A549 (cell line): ENCODE measurements at regions not wholly inside any gene's neighbourhood (a gene's known extent, or its start where the extent isn't known, plus 50 kb on each side); places are given as distances from the start of the nearest gene placed in this dataset.

Experiments
- ATAC-seq, 2 experiments: fragments of 200-7000 bp in 1 of 2; fragments of >200 bp in 1 of 2; cut with Nextera tagmentation in 1 of 2; cut with Tn5 transposase in 1 of 2; 3 replicates each; pipeline versions ENCODE4 v1.8.0 to v1.9.1; 2018 to 2020; ENCODE audit warnings: mild to moderate bottlenecking in 1 of 2, moderate library complexity in 1 of 2
- CTCF ChIA-PET: fragments of 300-600 bp; sonication (Branson Sonifier 250); formaldehyde crosslinking; extraction: SDS; loops from one replicate; lab custom pipeline; 2021; ENCODE audit warnings: antibody characterized with exemption, inconsistent platforms; lab: Yijun Ruan, JAX
- POLR2A ChIA-PET: fragments of 350-600 bp; formaldehyde crosslinking; extraction: SDS; loops from one replicate; lab custom pipeline; 2021; ENCODE audit warnings: antibody characterized with exemption, inconsistent platforms; lab: Yijun Ruan, JAX
- DNase-seq, 2 experiments: peaks; one replicate each; pipeline versions ENCODE4 v3.0.0 to v3.0.0-alpha.2; 2011 to 2016; ENCODE audit warnings: low read depth in 1 of 2, low spot score in 1 of 2
- FAIRE-seq: peaks from 2 replicates; lab custom pipeline; 2011; peaks lifted over from hg19 to GRCh38; lab: Jason Lieb, UNC
- H3K27ac ChIP-seq, 2 experiments: fragments of >200 bp; sonication (Bioruptor Twin); formaldehyde crosslinking; 3 replicates each; pipeline ENCODE4 v1.5.1; 2016 to 2017
- H3K4me1 ChIP-seq: fragments of >200 bp; sonication (Bioruptor Twin); formaldehyde crosslinking; 3 replicates; pipeline ENCODE4 v1.6.1; 2016
- H3K4me2 ChIP-seq: fragments of >200 bp; sonication (Bioruptor Twin); formaldehyde crosslinking; 3 replicates; pipeline ENCODE4 v1.6.1; 2016
- H3K4me3 ChIP-seq: fragments of >200 bp; sonication (Bioruptor Twin); formaldehyde crosslinking; 3 replicates; pipeline ENCODE4 v1.5.1; 2016
- H3K9me3 ChIP-seq: fragments of >200 bp; sonication (Bioruptor Twin); formaldehyde crosslinking; 3 replicates; pipeline ENCODE4 v1.6.1; 2016
- CBX8 ChIP-seq: fragments of 200-600 bp; sonication (generic); IDR thresholded peaks from 2 replicates; pipeline ENCODE4 v1.6.1; 2016
- EP300 ChIP-seq, 2 experiments: fragments of >200 bp; sonication (Bioruptor Twin); formaldehyde crosslinking; IDR thresholded peaks; 2 replicates in 1 of 2; 3 replicates in 1 of 2; pipeline ENCODE4 v1.6.1; 2016 to 2017
- ESRRA ChIP-seq: fragments of 150-350 bp; IDR thresholded peaks from 2 replicates; pipeline ENCODE4 v1.6.1; 2014; ENCODE audit warnings: mild to moderate bottlenecking, low read length, borderline replicate concordance
- FOSL2 ChIP-seq, 2 experiments: fragments of 450-650 bp in 1 of 2; fragments of >200 bp in 1 of 2; sonication (Bioruptor Twin) in 1 of 2; formaldehyde crosslinking; IDR thresholded peaks; 2 replicates each; pipeline versions ENCODE4 v1.5.0 to v1.6.1; 2016 to 2020; ENCODE audit warnings: mild to moderate bottlenecking in 1 of 2, moderate library complexity in 1 of 2
- GATA3 ChIP-seq: IDR thresholded peaks from 2 replicates; pipeline ENCODE4 v1.6.1; 2012; ENCODE audit warnings: borderline replicate concordance
- HDAC2 ChIP-seq: fragments of 200-600 bp; sonication (generic); IDR thresholded peaks from 2 replicates; pipeline ENCODE4 v1.6.1; 2016
- HOXA7 ChIP-seq: fragments of 250-450 bp; sonication (Bioruptor Pico); IDR thresholded peaks from 2 replicates; pipeline ENCODE4 v1.5.0; 2020; ENCODE audit warnings: mild to moderate bottlenecking, moderate library complexity
- KDM1A ChIP-seq: fragments of 200-600 bp; sonication (generic); IDR thresholded peaks from 2 replicates; pipeline ENCODE4 v1.6.1; 2016; ENCODE audit warnings: low read depth, mild to moderate bottlenecking
- NFE2L2 ChIP-seq: fragments of 150-350 bp; conservative IDR thresholded peaks from 2 replicates; pipeline ENCODE4 v1.6.1; 2014; ENCODE audit warnings: low read length
- SMC3 ChIP-seq: fragments of >200 bp; sonication (Bioruptor Twin); formaldehyde crosslinking; IDR thresholded peaks from 3 replicates; pipeline ENCODE4 v1.6.1; 2018; ENCODE audit warnings: inconsistent platforms
- ZC3H11A ChIP-seq: fragments of 450-650 bp; IDR thresholded peaks from 2 replicates; pipeline ENCODE4 v1.6.1; 2014; ENCODE audit warnings: antibody characterized with exemption, mild to moderate bottlenecking
- ZNF302 ChIP-seq: fragments of 250-450 bp; sonication (Bioruptor Pico); IDR thresholded peaks from 2 replicates; pipeline ENCODE4 v1.9.0; 2021; ENCODE audit warnings: inconsistent platforms, mild to moderate bottlenecking, moderate library complexity
- WGBS: methylation state at CpG from one replicate; pipeline ENCODE4 v1.1.6; 2017; ENCODE audit errors: missing lambda C conversion rate; 5-methylcytosine and 5-hydroxymethylcytosine counted together
- TF ChIP-seq, protein P1 (sequence below): fragments of >200 bp; sonication (Bioruptor Twin); formaldehyde crosslinking; IDR thresholded peaks from 3 replicates; pipeline ENCODE4 v1.6.1; 2016
- TF ChIP-seq, protein P2 (sequence below): fragments of 150-350 bp; IDR thresholded peaks from 2 replicates; pipeline ENCODE4 v1.6.1; 2014; ENCODE audit warnings: low read depth, mild to moderate bottlenecking, low read length
- TF ChIP-seq, protein P3 (sequence below): fragments of >200 bp; sonication (Bioruptor Twin); formaldehyde crosslinking; IDR thresholded peaks from 3 replicates; pipeline ENCODE4 v1.5.1; 2016
- TF ChIP-seq, protein P4 (sequence below): IDR thresholded peaks from 2 replicates; pipeline ENCODE4 v1.6.1; 2012; ENCODE audit warnings: low read depth, borderline replicate concordance
- TF ChIP-seq, protein P5 (sequence below): fragments of 250-450 bp; sonication (Bioruptor Pico); IDR thresholded peaks from 2 replicates; pipeline ENCODE4 v1.5.0; 2020; ENCODE audit warnings: low read depth, mild to moderate bottlenecking, moderate library complexity

DNA sequence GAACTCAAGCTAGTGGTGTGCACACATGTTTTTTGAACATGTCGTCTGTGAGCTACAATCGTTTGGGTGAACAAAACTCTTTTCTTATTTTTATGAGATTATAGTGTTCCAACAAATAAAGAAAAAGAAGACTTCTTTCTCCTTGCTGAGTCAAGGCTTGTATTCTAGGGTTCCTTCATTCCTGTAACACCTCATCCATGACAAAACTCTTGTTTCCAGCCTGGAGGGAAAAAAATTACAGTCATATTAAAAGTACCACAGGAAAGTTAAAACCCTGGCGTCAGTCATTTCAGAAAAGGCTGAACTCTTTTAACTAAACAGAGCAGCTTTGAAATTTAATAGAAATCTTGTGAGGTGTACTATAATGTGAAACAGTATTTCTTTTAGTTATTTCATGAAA, 79.2 kb upstream of the BOD1L1 start:
- WGBS = 82% methylated on average over 3 of the region's 3 CpGs
- H3K27ac ChIP-seq = peak overlapping the region; percentile 56 to 83; a peak in 4 of 6 replicates

DNA sequence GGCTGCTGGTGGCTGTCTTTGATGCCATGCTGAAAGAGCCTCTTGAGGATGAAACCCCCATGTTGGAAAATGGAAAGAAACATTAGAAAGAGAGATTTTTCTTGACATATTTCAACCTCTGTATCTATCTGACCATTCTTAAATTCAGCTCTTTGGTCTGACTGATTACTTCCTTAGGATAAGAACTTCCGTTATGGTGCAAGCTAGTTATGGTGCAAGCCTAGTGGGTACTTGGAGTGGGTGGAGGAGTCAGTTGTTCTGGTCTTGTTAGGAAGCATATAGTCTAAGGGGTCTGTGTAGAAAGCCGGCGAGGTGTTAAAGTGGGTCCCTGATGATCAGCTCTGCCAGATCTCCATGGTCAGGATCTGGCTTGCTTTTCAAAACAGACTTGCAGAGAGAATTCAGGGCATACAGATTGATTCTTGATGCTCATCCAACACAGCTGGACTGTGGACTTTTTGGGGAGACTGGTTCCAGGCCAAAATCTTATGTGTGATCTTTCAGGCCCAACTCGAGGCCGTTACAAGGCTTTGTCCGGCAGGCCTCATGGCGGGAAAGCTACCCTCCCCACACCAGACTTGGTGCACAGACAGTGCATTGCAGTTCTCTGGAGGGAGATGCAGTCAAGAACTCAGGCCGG, 82.8 kb upstream of the BOD1L1 start:
- Histone ChIP-seq H3K9me3 (peaks cover 3% of the 10 kb centered on the region; the same call in 1 of the 3 replicates), H3K4me3 (no peak overlapping the region), H3K4me1 (peaks cover 11% of the 10 kb centered on the region), H3K4me2 (no peak overlapping the region), H3K27ac (no peak overlapping the region)
- ChIA-PET POLR2A (no interaction called here), CTCF (no interaction called here)
- TF ChIP-seq GATA3 (no peak), CBX8 (no peak), NFE2L2 (no peak), ZC3H11A (no peak), EP300 (IDR thresholded peaks at IDR 0.05) (no peak), KDM1A (no peak), ESRRA (no peak), HDAC2 (no peak), HOXA7 (CRISPR knock-in tag) (no peak), SMC3 (no peak), FOSL2 (IDR thresholded peaks at IDR 0.05) (no peak), FOSL2 (CRISPR knock-in tag; IDR thresholded peaks at IDR 0.05) (no peak)
- TF ChIP-seq, protein P1, sequence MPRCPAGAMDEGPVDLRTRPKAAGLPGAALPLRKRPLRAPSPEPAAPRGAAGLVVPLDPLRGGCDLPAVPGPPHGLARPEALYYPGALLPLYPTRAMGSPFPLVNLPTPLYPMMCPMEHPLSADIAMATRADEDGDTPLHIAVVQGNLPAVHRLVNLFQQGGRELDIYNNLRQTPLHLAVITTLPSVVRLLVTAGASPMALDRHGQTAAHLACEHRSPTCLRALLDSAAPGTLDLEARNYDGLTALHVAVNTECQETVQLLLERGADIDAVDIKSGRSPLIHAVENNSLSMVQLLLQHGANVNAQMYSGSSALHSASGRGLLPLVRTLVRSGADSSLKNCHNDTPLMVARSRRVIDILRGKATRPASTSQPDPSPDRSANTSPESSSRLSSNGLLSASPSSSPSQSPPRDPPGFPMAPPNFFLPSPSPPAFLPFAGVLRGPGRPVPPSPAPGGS = no peak
- TF ChIP-seq, protein P2, sequence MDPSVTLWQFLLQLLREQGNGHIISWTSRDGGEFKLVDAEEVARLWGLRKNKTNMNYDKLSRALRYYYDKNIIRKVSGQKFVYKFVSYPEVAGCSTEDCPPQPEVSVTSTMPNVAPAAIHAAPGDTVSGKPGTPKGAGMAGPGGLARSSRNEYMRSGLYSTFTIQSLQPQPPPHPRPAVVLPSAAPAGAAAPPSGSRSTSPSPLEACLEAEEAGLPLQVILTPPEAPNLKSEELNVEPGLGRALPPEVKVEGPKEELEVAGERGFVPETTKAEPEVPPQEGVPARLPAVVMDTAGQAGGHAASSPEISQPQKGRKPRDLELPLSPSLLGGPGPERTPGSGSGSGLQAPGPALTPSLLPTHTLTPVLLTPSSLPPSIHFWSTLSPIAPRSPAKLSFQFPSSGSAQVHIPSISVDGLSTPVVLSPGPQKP = no peak
- TF ChIP-seq, protein P3, sequence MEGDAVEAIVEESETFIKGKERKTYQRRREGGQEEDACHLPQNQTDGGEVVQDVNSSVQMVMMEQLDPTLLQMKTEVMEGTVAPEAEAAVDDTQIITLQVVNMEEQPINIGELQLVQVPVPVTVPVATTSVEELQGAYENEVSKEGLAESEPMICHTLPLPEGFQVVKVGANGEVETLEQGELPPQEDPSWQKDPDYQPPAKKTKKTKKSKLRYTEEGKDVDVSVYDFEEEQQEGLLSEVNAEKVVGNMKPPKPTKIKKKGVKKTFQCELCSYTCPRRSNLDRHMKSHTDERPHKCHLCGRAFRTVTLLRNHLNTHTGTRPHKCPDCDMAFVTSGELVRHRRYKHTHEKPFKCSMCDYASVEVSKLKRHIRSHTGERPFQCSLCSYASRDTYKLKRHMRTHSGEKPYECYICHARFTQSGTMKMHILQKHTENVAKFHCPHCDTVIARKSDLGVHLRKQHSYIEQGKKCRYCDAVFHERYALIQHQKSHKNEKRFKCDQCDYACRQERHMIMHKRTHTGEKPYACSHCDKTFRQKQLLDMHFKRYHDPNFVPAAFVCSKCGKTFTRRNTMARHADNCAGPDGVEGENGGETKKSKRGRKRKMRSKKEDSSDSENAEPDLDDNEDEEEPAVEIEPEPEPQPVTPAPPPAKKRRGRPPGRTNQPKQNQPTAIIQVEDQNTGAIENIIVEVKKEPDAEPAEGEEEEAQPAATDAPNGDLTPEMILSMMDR = no peak
- TF ChIP-seq, protein P4, sequence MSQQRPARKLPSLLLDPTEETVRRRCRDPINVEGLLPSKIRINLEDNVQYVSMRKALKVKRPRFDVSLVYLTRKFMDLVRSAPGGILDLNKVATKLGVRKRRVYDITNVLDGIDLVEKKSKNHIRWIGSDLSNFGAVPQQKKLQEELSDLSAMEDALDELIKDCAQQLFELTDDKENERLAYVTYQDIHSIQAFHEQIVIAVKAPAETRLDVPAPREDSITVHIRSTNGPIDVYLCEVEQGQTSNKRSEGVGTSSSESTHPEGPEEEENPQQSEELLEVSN = no peak
- TF ChIP-seq, protein P5, sequence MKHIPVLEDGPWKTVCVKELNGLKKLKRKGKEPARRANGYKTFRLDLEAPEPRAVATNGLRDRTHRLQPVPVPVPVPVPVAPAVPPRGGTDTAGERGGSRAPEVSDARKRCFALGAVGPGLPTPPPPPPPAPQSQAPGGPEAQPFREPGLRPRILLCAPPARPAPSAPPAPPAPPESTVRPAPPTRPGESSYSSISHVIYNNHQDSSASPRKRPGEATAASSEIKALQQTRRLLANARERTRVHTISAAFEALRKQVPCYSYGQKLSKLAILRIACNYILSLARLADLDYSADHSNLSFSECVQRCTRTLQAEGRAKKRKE (CRISPR knock-in tag) = no peak
- FAIRE-seq (no peak), DNase-seq (no peak), ATAC-seq (no peak)
- 97% methylated on average over 2 of the region's 8 CpGs for WGBS

More for the DNA sequence above, 79.2 kb upstream of the BOD1L1 start:
- Histone ChIP-seq H3K9me3 (peaks cover 3% of the 10 kb centered on the region; the same call in 1 of the 3 replicates), H3K4me3 (no peak overlapping the region), H3K4me2 (no peak overlapping the region), H3K4me1 (peaks cover 27% of the 10 kb centered on the region)
- CTCF ChIA-PET = no interaction called here
- no peak for ATAC-seq
- TF ChIP-seq ZNF302 (CRISPR knock-in tag) = no peak
- FAIRE-seq = no peak
- no peak for DNase-seq
- POLR2A ChIA-PET = no interaction called here
